Astrocyte of the cerebellum (primary cell): ENCODE measurements at regions not wholly inside any gene's neighbourhood (a gene's known extent, or its start where the extent isn't known, plus 50 kb on each side); places are given as distances from the start of the nearest gene placed in this dataset.

Experiments used
- DNase-seq: peaks from one replicate; pipeline ENCODE4 v3.0.0-alpha.2; 2011; ENCODE audit warnings: low read depth
- H3K4me3 ChIP-seq: 2 replicates; pipeline ENCODE4 v1.5.1; 2011; ENCODE audit warnings: mild to moderate bottlenecking, low read depth, low read length, moderate library complexity
- in situ Hi-C: cut with HindIII; loops from 2 replicates; pipeline ENCODE4 v1.10.0; 2017; ENCODE audit warnings: low sequenced_read_pairs
- TF ChIP-seq, protein P1 (sequence below): IDR thresholded peaks from 2 replicates; pipeline ENCODE4 v1.5.1; 2012; ENCODE audit warnings: low read length, low read depth, moderate library complexity, mild to moderate bottlenecking; ENCODE audit errors: missing control alignments

DNA sequence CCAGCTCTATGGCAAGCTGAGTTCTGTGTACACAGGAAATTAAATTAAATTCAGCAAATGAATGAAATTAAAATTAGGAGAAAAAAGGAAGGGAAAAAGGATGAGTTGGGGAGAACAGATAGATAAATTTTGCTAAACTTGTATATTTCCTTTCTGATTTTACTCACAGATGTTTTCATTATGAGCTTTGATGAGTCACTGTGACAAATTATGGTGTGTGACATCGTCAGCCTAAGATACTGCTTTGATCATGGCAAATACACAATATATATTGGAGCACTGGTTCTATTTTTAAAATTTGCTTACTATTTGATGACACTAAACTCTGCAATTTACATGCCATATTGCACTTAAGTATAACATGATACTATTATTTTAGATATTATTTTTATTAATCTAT is 464.6 kb upstream of the SPHKAP start:
- no peak overlapping the region for H3K4me3 ChIP-seq
- no peak for DNase-seq
- in situ Hi-C loops: no loop called here
- TF ChIP-seq, protein P1, sequence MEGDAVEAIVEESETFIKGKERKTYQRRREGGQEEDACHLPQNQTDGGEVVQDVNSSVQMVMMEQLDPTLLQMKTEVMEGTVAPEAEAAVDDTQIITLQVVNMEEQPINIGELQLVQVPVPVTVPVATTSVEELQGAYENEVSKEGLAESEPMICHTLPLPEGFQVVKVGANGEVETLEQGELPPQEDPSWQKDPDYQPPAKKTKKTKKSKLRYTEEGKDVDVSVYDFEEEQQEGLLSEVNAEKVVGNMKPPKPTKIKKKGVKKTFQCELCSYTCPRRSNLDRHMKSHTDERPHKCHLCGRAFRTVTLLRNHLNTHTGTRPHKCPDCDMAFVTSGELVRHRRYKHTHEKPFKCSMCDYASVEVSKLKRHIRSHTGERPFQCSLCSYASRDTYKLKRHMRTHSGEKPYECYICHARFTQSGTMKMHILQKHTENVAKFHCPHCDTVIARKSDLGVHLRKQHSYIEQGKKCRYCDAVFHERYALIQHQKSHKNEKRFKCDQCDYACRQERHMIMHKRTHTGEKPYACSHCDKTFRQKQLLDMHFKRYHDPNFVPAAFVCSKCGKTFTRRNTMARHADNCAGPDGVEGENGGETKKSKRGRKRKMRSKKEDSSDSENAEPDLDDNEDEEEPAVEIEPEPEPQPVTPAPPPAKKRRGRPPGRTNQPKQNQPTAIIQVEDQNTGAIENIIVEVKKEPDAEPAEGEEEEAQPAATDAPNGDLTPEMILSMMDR: no peak

DNA sequence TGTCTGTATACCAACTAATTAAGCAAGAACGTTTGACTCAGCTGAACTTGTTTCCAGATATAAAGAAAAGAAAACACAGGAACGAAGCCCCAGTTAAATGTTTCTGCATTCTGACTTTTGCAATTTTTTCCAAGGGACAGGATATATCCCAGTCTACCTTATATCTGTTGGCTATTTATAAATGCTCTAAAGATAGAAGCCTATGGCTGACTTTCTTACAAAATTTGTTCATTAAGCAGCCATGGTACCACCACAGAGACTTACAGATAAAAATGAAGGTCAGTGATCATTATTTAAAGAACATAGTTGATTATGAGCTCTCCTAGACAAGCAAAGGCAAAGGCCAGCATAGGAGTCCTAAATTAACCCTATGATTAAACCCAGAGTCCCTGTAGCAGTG is 462.7 kb upstream of the SPHKAP start:
- in situ Hi-C loops: no loop called here
- no peak overlapping the region for H3K4me3 ChIP-seq
- TF ChIP-seq, protein P1: no peak
- DNase-seq: no peak

DNA sequence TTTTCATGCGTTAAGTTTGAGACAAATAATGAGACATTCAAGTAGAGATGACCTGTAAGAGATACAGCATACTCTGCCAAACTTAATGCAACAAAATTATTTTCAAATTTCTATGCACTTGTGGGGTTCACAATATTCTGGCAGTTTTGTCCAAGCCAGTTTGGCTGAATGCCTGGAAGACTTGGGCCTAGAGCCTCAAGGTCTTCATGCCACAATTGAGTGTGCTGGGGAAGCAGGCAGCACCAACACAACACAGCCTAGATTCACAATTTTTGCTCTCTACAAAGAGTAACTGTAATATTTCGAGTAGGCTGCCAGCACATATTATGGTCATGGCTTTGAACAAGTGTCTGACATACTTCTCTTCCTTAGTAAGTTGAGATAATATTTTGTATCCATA is 461.4 kb upstream of the SPHKAP start:
- in situ Hi-C loops: no loop called here
- DNase-seq: no peak
- no peak overlapping the region for H3K4me3 ChIP-seq
- TF ChIP-seq, protein P1: no peak

DNA sequence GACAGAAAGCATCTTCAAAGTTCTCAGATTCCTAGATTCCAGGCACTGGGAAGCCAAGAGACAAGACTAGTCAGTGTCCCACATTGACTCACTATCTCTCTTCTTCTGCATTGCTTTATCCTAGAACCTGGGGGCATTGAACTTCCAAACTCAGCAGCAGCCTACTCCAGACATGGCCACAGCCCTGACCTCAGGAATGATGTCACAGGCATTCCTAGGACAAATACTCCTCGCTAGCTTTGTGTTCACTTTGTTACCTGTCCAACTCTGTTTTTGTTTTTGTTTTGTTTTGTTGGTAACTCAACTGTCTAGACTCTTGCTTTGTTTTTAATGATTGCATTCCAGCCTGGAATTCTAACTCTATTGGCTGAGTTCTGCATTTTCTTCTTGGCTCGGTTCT is 449.3 kb upstream of the SPHKAP start:
- TF ChIP-seq, protein P1: no peak
- DNase-seq: no peak
- no peak overlapping the region for H3K4me3 ChIP-seq
- in situ Hi-C loops: no loop called here

DNA sequence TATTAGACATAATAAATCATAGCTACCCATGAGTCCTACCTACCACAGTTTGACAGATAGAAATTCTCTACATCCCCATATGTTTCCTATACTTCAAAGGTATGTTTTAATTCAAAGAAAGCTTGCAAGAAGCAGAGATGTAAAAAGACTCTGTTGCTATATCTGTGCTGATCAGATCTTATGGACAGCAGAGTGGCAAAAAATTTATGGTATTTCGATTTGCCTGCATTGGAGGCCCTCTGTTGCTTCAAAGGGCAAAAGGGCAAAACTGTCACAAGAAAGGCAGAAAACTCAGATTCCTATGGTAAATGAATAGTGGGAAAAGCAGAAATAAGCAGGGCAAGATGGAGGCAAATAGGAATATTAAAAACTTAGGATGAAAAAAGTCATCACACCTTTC is 447.8 kb upstream of the SPHKAP start:
- no peak overlapping the region for H3K4me3 ChIP-seq
- no peak for DNase-seq
- TF ChIP-seq, protein P1: no peak
- in situ Hi-C loops: no loop called here

DNA sequence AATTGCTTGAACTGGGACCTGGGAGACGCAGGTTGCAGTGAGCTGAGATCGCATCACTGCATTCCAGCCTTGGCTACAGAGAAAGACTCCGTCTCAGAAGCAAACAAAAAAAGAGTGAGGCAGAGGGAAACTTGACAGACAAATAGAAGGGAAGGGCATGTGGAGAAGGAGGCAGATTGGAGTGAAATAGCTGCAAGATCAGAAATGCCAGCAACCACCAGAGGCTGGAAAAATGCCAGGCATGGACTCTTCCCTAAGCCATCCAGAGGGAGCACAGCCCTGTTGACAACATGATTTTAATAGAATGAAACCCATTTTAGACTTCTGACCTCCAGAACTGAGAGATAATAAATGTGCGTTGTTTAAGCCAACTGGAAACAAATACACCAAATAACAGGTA is 447.2 kb upstream of the SPHKAP start:
- no peak for DNase-seq

More for the DNA sequence above, 447.2 kb upstream of the SPHKAP start:
- in situ Hi-C loops: no loop called here
- no peak overlapping the region for H3K4me3 ChIP-seq
- TF ChIP-seq, protein P1: no peak
